CD4-positive, alpha-beta T cell (primary cell): ENCODE measurements at regions not wholly inside any gene's neighbourhood (a gene's known extent, or its start where the extent isn't known, plus 50 kb on each side); places are given as distances from the start of the nearest gene placed in this dataset.

Experiments
- ATAC-seq: fragments of 200-7000 bp; cut with Tn5 transposase; one replicate; pipeline ENCODE4 v1.10.0; 2022; ENCODE audit warnings: mild to moderate bottlenecking; ENCODE audit not compliant: poor library complexity
- CTCF ChIA-PET: fragments of 350-600 bp; sonication (Branson Sonifier 250); formaldehyde crosslinking; loops from one replicate; lab custom pipeline; 2021; ENCODE audit warnings: antibody characterized with exemption, inconsistent platforms; lab: Charles Lee
- POLR2A ChIA-PET: fragments of 350-600 bp; sonication (Branson Sonifier 250); formaldehyde crosslinking; loops from one replicate; lab custom pipeline; 2021; ENCODE audit warnings: antibody characterized with exemption, inconsistent platforms; lab: Charles Lee
- DNase-seq, 14 experiments: peaks; one replicate each; pipeline ENCODE4 v3.0.0-alpha.2; 2013 to 2020; ENCODE audit warnings: mixed read lengths in 2 of 14
- H3K27ac ChIP-seq, 2 donors: one replicate each; pipeline versions ENCODE4 v1.5.1 to v1.7.0; 2013; ENCODE audit warnings: low read length in 2 of 2, low read depth in 1 of 2, mild to moderate bottlenecking in 1 of 2
- H3K27me3 ChIP-seq, 2 experiments: 1 replicate in 1 of 2; 2 replicates in 1 of 2; pipeline versions ENCODE4 v1.6.1 to v1.7.0; 2013; ENCODE audit warnings: low read length in 2 of 2, control low read depth in 1 of 2, mild to moderate bottlenecking in 1 of 2, moderate library complexity in 1 of 2; ENCODE audit not compliant: insufficient read depth in 2 of 2, control insufficient read depth in 1 of 2
- H3K36me3 ChIP-seq: one replicate; pipeline ENCODE4 v1.6.1; 2013; ENCODE audit warnings: low read length, control low read depth; ENCODE audit not compliant: insufficient read depth
- H3K4me1 ChIP-seq: one replicate; pipeline ENCODE4 v1.6.1; 2013; ENCODE audit warnings: low read length, control low read depth; ENCODE audit not compliant: insufficient read depth
- H3K4me3 ChIP-seq: one replicate; pipeline ENCODE4 v1.5.1; 2013; ENCODE audit warnings: mild to moderate bottlenecking, low read length, moderate library complexity
- H3K9me3 ChIP-seq, 2 experiments: 1 replicate in 1 of 2; 2 replicates in 1 of 2; pipeline versions ENCODE4 v1.6.1 to v1.7.0; 2013; ENCODE audit warnings: low read length in 2 of 2, mild to moderate bottlenecking in 2 of 2, control low read depth in 1 of 2, moderate library complexity in 1 of 2; ENCODE audit not compliant: control insufficient read depth in 1 of 2, insufficient read depth in 1 of 2
- H3K27ac Mint-ChIP-seq: one replicate; pipeline ENCODE4 v1.8.0; 2020; ENCODE audit warnings: mixed read lengths
- H3K27me3 Mint-ChIP-seq: one replicate; pipeline ENCODE4 v1.8.0; 2021; ENCODE audit warnings: mixed read lengths
- H3K36me3 Mint-ChIP-seq: one replicate; pipeline ENCODE4 v1.8.0; 2021; ENCODE audit warnings: low read depth, mixed read lengths
- H3K4me1 Mint-ChIP-seq: one replicate; pipeline ENCODE4 v1.8.0; 2021; ENCODE audit warnings: low read depth, mixed read lengths
- H3K4me3 Mint-ChIP-seq: one replicate; pipeline ENCODE4 v1.8.0; 2020; ENCODE audit warnings: mild to moderate bottlenecking, mixed read lengths
- H3K9me3 Mint-ChIP-seq: one replicate; pipeline ENCODE4 v1.8.0; 2020; ENCODE audit warnings: mixed read lengths
- CTCF ChIP-seq: fragments of 200-600 bp; IDR thresholded peaks from one replicate; pipeline ENCODE4 v1.8.0; 2022; ENCODE audit warnings: antibody characterized with exemption, mild to moderate bottlenecking
- intact Hi-C, 2 experiments: fragments of 100-400 bp; cut with DNase I in 1 of 2; cut with micrococcal nuclease in 1 of 2; formaldehyde crosslinking; loops; one replicate each; pipeline versions ENCODE4 v1.15.1 to v1.9.0; 2023 to 2025; cut with DNase I, micrococcal nuclease

GRCh38 chr4:26116057-26116456, 202.0 kb downstream of the SMIM20 start:
- ChIA-PET POLR2A (no interaction called here), CTCF (no interaction called here)
- Mint-ChIP-seq H3K9me3 (peaks cover 2% of the 10 kb centered on the region), H3K4me3 (no peak overlapping the region), H3K4me1 (no peaks in the 10 kb centered on the region), H3K36me3 (no peaks in the 10 kb centered on the region), H3K27ac (no peak overlapping the region), H3K27me3 (peaks cover 18% of the 10 kb centered on the region)
- TF ChIP-seq CTCF, result no peak
- H3K9me3 ChIP-seq, result peaks cover 0 to 8% of the 10 kb centered on the region in 2 experiments
- no peak overlapping the region for H3K27ac ChIP-seq
- intact Hi-C loops, result no loop called here
- no peaks in the 10 kb centered on the region for H3K27me3 ChIP-seq
- no peaks in the 10 kb centered on the region for H3K4me1 ChIP-seq
- no peak overlapping the region for H3K4me3 ChIP-seq
- no peak for ATAC-seq
- H3K36me3 ChIP-seq, result no peaks in the 10 kb centered on the region
- DNase-seq, result no peak

GRCh38 chr4:26120098-26120825, 200.6 kb upstream of the RBPJ start:
- H3K9me3 Mint-ChIP-seq, result peaks cover 2% of the 10 kb centered on the region
- H3K4me3 ChIP-seq, result no peak overlapping the region
- peaks cover 0 to 2% of the 10 kb centered on the region in 2 experiments for H3K9me3 ChIP-seq
- intact Hi-C loops, result no loop called here
- ChIA-PET CTCF (no interaction called here), POLR2A (no interaction called here)
- ATAC-seq, result no peak
- H3K36me3 Mint-ChIP-seq, result no peaks in the 10 kb centered on the region
- H3K27ac Mint-ChIP-seq, result no peak overlapping the region
- no peak overlapping the region for H3K4me3 Mint-ChIP-seq
- no peak for TF ChIP-seq CTCF
- H3K4me1 ChIP-seq, result no peaks in the 10 kb centered on the region
- no peaks in the 10 kb centered on the region for H3K27me3 ChIP-seq
- H3K27me3 Mint-ChIP-seq, result peaks cover 10% of the 10 kb centered on the region
- no peak overlapping the region for H3K27ac ChIP-seq
- no peaks in the 10 kb centered on the region for H3K36me3 ChIP-seq
- H3K4me1 Mint-ChIP-seq, result no peaks in the 10 kb centered on the region
- no peak for DNase-seq

- DNase-seq, result no peak
- Mint-ChIP-seq H3K36me3 (no peaks in the 10 kb centered on the region), H3K4me1 (no peaks in the 10 kb centered on the region), H3K4me3 (no peak overlapping the region), H3K27ac (no peak overlapping the region), H3K27me3 (peaks cover 14% of the 10 kb centered on the region), H3K9me3 (peaks cover 2% of the 10 kb centered on the region)
- peaks cover 8% of the 10 kb centered on the region for H3K4me1 ChIP-seq
- ChIA-PET CTCF (no interaction called here), POLR2A (no interaction called here)
- H3K36me3 ChIP-seq, result no peaks in the 10 kb centered on the region
- TF ChIP-seq CTCF, result no peak
- H3K4me3 ChIP-seq, result no peak overlapping the region
- intact Hi-C loops, result no loop called here
- H3K27ac ChIP-seq, result no peak overlapping the region
- no peaks in the 10 kb centered on the region for H3K27me3 ChIP-seq
- peaks cover 0 to under 1% of the 10 kb centered on the region in 2 experiments for H3K9me3 ChIP-seq
- no peak for ATAC-seq
Measured at GRCh38 chr4:26122690-26123089, 198.1 kb upstream of the RBPJ start.
